ENCODE measurements at regions not wholly inside any gene's neighbourhood (a gene's known extent, or its start where the extent isn't known, plus 50 kb on each side); places are given as distances from the start of the nearest gene placed in this dataset.

DNA sequence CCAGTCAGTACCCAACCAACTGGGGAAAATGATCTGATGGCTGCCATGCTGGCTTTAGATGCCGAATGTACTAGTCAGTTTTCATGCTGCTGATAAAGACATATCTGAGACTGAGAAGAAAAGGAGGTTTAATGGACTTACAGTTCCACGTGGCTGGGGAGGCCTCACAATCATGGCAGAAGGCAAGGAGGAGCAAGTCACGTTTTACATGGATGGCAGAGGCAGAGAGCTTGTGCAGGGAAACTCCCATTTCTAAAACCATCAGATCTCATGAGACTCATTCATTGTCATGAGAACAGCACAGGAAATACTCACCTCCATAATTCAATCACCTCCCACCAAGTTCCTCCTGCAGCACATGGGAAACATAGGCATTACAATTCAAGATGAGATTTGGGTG is 508.9 kb upstream of the NRP1 start:
- Histone ChIP-seq H3K27me3 (no peaks in the 10 kb centered on the region), H3K4me3 (no peak overlapping the region), H3K27ac (no peak overlapping the region), H3K36me3 (no peaks in the 10 kb centered on the region), H3K4me1 (no peaks in the 10 kb centered on the region), H3K9me3 (no peaks in the 10 kb centered on the region)
- TF ChIP-seq, protein P1, sequence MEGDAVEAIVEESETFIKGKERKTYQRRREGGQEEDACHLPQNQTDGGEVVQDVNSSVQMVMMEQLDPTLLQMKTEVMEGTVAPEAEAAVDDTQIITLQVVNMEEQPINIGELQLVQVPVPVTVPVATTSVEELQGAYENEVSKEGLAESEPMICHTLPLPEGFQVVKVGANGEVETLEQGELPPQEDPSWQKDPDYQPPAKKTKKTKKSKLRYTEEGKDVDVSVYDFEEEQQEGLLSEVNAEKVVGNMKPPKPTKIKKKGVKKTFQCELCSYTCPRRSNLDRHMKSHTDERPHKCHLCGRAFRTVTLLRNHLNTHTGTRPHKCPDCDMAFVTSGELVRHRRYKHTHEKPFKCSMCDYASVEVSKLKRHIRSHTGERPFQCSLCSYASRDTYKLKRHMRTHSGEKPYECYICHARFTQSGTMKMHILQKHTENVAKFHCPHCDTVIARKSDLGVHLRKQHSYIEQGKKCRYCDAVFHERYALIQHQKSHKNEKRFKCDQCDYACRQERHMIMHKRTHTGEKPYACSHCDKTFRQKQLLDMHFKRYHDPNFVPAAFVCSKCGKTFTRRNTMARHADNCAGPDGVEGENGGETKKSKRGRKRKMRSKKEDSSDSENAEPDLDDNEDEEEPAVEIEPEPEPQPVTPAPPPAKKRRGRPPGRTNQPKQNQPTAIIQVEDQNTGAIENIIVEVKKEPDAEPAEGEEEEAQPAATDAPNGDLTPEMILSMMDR (IDR thresholded peaks at IDR 0.05): no peak
- TF ChIP-seq POLR2A (IDR thresholded peaks at IDR 0.05): no peak
- no peak for DNase-seq

DNA sequence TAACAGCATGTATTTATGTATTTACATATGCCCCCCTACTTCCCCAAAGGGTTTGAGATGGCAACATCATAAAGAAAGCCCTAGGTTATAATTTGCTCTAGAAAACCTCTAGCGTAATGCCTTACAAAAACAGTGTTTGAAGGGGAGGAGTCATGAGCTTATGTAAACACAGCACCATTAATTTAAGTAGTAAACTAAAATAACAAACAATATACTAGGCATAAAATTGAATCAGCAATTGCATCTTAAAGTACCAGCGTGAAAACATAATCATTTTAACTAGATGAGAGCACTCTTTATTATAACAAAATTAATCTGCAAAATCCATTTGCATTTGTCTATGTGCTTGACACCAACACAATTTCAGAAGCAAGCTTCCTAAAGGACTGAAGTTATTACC is 507.2 kb upstream of the NRP1 start:
- DNase-seq: no peak
- Histone ChIP-seq H3K9me3 (no peaks in the 10 kb centered on the region), H3K36me3 (no peaks in the 10 kb centered on the region), H3K27me3 (no peaks in the 10 kb centered on the region), H3K4me3 (no peak overlapping the region), H3K4me1 (no peaks in the 10 kb centered on the region), H3K27ac (no peak overlapping the region)
- TF ChIP-seq POLR2A (IDR thresholded peaks at IDR 0.05): no peak
- TF ChIP-seq, protein P1 (IDR thresholded peaks at IDR 0.05): no peak

DNA sequence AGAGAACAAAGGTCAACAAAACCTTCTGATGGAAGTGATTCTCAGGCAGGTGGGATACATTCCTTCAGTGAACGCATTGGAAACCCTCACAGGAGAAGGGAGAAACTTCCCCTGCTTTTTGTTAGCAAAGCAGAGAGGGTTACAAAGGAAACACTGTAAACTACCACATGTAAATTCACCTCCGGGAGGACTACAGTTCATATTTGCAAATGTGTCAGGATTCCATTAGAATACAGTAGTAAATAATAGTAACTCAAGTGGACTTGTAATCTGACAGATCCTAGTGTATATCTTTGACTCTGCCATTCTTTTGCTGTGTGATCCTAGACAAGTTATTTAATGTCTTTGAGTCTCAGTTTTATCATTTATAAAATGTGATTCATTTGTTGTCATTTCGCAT is 504.3 kb upstream of the NRP1 start:
- TF ChIP-seq, protein P1 (IDR thresholded peaks at IDR 0.05): no peak
- no peak for TF ChIP-seq POLR2A (IDR thresholded peaks at IDR 0.05)
- no peaks in the 10 kb centered on the region for H3K36me3 ChIP-seq
- H3K27me3 ChIP-seq: no peaks in the 10 kb centered on the region
- DNase-seq: no peak
- no peak overlapping the region for H3K27ac ChIP-seq
- H3K4me3 ChIP-seq: no peak overlapping the region
- H3K4me1 ChIP-seq: no peaks in the 10 kb centered on the region
- no peaks in the 10 kb centered on the region for H3K9me3 ChIP-seq

DNA sequence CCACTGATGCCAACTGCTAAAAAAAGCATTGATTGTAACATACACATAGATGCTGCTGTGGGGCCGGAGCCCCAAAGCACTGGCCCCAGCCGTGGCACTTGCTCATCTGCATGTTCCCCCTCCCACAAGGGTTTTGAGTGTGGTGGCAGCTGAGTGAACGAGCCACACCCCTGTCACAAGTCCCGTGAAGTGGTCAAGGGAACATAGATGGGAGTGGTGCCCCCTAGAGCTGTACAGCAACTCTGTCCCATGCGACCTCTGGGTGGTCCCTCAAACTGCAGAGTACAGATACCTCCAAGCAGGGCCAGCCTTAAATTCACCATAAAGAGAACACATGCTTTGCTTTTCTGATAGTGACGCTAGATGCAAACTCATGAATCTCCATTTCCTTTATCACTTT is 503.3 kb upstream of the NRP1 start:
- no peak overlapping the region for H3K4me3 ChIP-seq
- H3K4me1 ChIP-seq: no peaks in the 10 kb centered on the region
- no peaks in the 10 kb centered on the region for H3K27me3 ChIP-seq
- no peaks in the 10 kb centered on the region for H3K36me3 ChIP-seq
- no peak for DNase-seq
- no peak overlapping the region for H3K27ac ChIP-seq
- H3K9me3 ChIP-seq: no peaks in the 10 kb centered on the region
- TF ChIP-seq POLR2A (IDR thresholded peaks at IDR 0.05): no peak
- TF ChIP-seq, protein P1 (IDR thresholded peaks at IDR 0.05): no peak

DNA sequence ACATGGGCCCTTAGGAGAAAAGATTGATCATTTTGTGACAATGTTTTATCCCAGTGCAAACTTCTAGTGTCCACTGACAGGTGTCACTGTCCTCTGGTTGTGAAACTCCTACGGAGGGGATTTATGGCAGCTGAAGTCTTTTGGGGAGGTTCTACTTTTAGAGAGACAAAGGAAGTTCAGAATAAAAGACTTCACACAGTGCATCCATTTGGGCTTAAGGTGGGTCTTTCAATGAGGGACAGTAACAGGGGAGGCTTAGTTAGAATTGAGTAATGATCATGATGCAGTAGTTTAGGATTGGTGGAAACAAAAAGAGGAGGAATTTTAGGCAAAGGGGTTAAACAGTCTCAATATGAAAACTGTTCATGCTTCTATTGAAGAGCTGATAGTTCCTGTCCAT is 501.1 kb upstream of the NRP1 start:
- Histone ChIP-seq H3K27ac (no peak overlapping the region), H3K9me3 (no peaks in the 10 kb centered on the region), H3K36me3 (no peaks in the 10 kb centered on the region), H3K4me3 (no peak overlapping the region), H3K27me3 (no peaks in the 10 kb centered on the region), H3K4me1 (no peaks in the 10 kb centered on the region)
- DNase-seq: no peak
- TF ChIP-seq POLR2A (IDR thresholded peaks at IDR 0.05): no peak
- TF ChIP-seq, protein P1 (IDR thresholded peaks at IDR 0.05): no peak

DNA sequence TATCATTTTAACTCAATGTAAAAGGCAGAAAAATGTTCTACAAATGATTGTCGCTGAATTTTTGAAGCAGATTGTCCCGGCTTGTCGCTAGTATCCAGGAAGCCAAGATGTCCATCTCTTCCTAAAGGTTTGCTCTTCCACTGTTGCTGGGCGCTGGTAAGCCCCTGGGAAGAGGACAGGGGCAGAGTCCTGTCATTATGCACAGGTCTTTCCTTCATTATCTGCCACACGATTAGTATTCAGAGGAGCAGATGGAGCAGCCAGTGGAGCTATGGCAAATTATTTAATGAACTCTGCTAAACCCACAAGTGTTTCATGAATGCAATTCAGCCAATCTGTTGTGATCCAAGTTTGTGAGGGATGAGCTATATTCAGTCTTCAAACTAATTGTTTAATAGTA is 499.1 kb upstream of the NRP1 start:
- H3K4me3 ChIP-seq: no peak overlapping the region
- H3K27ac ChIP-seq: no peak overlapping the region
- no peaks in the 10 kb centered on the region for H3K27me3 ChIP-seq
- H3K4me1 ChIP-seq: no peaks in the 10 kb centered on the region
- no peaks in the 10 kb centered on the region for H3K36me3 ChIP-seq
- H3K9me3 ChIP-seq: no peaks in the 10 kb centered on the region
- no peak for DNase-seq
- no peak for TF ChIP-seq POLR2A (IDR thresholded peaks at IDR 0.05)
- TF ChIP-seq, protein P1 (IDR thresholded peaks at IDR 0.05): no peak
